ENCODE measurements at regions not wholly inside any gene's neighbourhood (a gene's known extent, or its start where the extent isn't known, plus 50 kb on each side); places are given as distances from the start of the nearest gene placed in this dataset.
"Not testable (repeated sequence)": the region's sequence is repeated elsewhere in the genome, so short reads cannot be mapped to it uniquely, and the experiment has no call there.

DNA sequence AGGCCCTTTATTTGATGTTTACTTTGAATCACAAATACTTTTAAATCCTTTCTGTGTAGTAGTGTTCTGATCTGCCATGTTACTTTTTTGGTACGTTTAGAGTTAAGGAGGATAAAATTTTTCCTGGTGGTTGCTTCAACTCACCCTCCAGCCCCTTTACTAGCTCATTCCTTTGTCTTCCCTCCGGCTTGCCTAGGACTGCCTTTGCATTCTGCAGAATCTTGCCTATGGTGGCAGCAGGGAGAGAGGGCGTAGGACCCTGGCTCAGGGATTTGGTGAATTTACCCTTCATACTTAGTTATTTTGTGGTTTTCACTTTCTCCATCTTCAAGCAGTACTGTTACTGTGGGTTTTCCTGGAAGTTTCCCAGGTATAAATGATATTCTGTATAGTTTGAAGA, 833.5 kb downstream of the XPNPEP1 start:
- DNase-seq (ENCODE audit: missing footprints), result no peak
- intact Hi-C loops (cut with DNase I), result no loop called here
- ATAC-seq, result no peak

DNA sequence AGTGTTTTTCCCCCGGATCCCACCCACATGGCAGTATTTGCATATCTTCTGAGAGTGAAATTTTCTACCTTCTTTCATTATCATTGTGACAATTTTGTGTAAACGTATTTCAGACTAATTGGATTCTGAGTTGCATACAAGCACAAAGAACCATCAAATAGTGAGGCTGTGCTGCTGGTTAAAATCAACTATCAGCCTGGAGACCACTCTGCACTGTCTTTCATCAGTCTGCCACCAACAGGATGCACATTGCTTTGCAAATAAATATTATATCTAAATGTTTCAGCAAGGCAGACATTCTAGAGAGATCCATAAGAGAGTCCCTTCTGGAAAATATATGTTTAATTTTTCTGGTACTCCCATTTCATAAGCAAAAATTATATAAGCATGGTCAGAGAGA, 851.8 kb downstream of the XPNPEP1 start:
- ATAC-seq, result no peak
- DNase-seq (ENCODE audit: missing footprints), result no peak
- intact Hi-C loops (cut with DNase I), result no loop called here

DNA sequence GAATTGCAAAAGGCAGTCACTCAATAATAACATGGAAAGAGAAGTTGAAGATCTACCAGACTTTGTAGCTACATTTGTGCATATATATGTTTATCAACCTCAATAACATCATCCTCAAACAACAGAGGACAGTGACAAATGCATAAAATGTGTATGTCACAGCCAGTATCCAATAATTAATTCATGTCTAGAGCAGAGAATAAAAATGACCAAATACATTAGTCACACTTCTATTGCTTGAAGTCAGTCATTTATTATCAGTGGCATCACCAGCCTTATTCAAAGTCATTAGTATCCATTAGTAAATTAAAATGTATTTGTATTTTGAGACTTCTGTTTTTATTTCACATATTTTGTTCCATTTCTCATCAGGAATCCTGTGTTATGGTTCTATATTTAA, 852.8 kb downstream of the XPNPEP1 start:
- intact Hi-C loops (cut with DNase I), result no loop called here
- DNase-seq (ENCODE audit: missing footprints), result no peak
- no peak for ATAC-seq

DNA sequence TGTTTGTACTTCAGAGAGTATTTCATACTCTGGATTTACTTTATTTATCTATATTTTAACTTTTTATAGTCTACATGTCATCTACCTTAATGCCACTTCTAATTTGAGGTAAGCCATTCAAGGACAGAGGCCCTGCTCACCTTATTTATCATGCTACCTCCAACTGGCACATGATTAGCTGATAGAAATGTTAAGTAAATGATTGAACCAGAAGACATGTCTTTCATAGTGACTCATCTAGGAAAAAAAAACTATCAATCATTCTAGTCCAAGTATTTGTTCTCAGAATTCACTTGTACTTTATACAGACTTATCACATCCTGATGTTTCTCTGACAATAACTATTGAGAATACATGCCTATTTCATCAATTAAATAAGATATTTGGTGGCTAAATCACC, 856.3 kb downstream of the XPNPEP1 start:
- no peak for ATAC-seq
- DNase-seq (ENCODE audit: missing footprints), result no peak
- intact Hi-C loops (cut with DNase I), result no loop called here

DNA sequence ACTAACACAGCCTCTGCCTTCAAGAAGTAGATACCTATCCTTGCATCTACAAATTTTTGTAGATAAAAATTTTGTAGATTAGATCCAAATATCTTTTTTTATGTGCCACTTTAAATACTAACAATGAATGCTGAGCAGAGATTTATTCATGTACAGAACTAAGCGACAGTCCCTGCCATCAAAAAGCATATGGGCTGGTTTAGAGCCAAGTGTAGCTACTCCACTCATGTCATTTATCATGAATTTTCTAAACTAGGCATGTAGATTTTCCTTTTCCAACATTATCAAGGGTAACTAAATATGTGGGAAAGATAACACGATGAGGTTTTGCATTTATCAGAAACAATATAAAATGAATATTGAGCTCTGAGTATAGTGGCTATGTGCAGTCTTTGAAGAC, 857.5 kb downstream of the XPNPEP1 start:
- ATAC-seq (no peak), DNase-seq (ENCODE audit: missing footprints) (no peak)
- intact Hi-C loops (cut with DNase I), result no loop called here

DNA sequence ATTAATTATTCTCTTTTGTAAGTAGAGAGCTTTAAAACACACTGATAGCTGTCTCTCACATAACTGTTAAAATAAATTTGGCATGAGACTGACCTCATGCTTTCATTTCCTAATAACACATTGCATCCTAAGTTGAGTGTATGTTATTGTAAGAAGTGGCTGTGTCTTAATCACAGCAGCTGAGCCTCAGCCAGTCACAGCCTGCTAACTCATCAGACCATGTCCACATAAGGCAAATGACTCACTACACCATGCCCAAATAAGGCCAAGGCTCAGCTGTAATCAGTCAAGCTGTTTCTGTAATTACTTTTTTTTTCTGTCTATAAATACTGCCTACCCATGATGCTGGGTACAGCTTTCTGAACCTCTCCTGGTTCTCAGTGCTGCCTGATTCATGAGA, 860.9 kb downstream of the XPNPEP1 start:
- ATAC-seq, result no peak
- intact Hi-C loops (cut with DNase I), result no loop called here

DNA sequence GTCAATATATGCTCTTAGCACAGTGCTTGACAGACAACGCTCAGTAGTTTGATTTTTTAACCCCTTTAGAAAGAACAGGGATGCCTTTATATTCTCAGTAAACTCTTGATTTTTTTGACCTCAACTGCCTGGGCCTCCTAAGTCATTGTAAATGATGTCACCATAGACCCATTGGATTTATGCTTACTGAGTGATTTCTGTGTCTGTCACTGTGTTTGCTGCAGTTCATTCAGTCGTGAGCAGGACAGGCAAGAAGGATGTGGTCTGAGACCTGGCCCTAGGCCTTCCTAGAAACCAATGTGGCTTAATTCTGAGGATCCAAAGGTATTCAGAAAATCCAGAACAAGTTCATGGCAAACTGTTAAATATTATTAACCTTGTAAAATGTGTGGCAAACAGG, 868.1 kb downstream of the XPNPEP1 start:
- no peak for ATAC-seq
- DNase-seq (ENCODE audit: missing footprints), result no peak
- intact Hi-C loops (cut with DNase I), result no loop called here

More for the DNA sequence above, 860.9 kb downstream of the XPNPEP1 start:
- no peak for DNase-seq (ENCODE audit: missing footprints)

DNA sequence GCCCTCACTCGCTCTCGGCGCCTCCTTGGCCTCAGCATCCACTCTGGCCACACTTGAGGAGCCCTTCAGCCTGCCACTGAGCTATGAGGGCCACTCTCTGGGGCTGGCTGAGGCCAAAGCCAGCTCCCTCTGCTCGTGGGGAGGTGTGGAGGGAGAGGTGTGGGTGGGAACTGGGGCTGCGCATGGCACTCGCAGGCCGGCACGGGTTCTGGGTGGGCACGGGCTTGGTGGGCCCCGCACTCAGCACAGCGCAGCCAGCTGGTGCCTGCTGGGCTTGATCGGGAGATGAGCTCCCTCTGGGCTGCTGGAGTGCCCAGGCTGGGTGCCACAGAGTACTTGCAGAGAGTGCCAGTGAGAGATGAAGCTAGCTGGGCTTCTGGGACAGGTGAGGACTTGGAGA, 875.5 kb downstream of the XPNPEP1 start:
- intact Hi-C loops (cut with DNase I), result no loop called here
- ATAC-seq (no peak), DNase-seq (ENCODE audit: missing footprints) (no peak)

DNA sequence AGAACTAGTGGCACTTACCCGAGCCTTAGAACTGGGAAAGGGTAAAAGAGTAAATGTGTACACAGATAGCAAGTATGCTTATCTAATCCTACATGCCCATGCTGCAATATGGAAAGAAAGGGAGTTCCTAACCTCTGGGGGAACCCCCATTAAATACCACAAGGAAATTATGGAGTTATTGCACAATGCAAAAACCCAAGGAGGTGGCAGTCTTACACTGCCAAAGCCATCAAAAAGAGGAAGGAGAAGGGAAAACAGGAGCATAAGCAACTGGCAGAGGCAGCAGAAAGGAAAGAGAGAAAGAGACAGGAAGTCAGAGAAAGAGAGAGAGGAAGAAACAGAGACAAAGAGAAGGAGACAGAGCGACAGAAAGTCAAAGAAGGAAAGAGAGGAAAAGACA, 876.9 kb downstream of the XPNPEP1 start:
- DNase-seq (ENCODE audit: missing footprints); intact Hi-C loops (cut with DNase I); ATAC-seq: not testable (repeated sequence)

DNA sequence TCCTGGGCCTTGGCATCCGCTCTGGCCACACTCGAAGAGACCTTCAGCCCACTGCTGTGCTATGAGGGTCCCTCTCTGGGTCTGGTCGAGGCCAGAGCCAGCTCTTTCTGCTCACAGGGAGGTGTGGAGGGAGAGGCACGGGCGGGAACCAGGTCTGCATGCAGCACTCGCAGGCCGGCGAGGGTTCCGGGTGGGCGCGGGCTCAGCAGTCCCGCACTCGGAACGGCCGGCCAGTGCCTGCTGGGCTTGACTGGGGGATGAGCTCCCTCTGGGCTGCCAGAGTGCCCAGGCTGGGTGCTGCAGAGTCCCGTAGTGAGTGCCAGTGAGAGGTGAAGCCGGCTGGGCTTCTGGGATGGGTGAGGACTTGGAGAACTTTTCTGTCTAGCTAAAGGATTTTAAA, 882.7 kb downstream of the XPNPEP1 start:
- ATAC-seq, result no peak
- intact Hi-C loops (cut with DNase I), result no loop called here
- no peak for DNase-seq (ENCODE audit: missing footprints)

DNA sequence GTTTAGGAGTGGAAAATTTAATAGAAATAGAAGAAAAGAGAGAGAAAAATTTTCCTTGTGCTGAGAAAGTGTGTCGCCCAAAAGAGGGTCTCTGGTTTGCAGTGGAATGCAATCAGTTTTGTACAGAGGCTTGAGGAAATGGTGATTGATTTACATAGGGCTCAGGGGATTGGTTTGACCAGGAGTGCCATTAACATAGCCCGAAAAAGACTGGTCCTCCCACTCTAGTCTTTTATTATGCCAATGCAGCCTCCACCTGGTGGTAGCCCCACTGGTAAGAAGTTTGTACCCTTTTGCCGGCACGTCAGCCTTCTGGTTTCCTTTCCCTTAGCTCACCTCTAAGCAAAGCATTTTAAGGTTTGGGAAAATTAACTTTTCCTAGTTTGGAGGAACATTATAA, 885.3 kb downstream of the XPNPEP1 start:
- intact Hi-C loops (cut with DNase I), result no loop called here
- DNase-seq (ENCODE audit: missing footprints) (no peak), ATAC-seq (no peak)

DNA sequence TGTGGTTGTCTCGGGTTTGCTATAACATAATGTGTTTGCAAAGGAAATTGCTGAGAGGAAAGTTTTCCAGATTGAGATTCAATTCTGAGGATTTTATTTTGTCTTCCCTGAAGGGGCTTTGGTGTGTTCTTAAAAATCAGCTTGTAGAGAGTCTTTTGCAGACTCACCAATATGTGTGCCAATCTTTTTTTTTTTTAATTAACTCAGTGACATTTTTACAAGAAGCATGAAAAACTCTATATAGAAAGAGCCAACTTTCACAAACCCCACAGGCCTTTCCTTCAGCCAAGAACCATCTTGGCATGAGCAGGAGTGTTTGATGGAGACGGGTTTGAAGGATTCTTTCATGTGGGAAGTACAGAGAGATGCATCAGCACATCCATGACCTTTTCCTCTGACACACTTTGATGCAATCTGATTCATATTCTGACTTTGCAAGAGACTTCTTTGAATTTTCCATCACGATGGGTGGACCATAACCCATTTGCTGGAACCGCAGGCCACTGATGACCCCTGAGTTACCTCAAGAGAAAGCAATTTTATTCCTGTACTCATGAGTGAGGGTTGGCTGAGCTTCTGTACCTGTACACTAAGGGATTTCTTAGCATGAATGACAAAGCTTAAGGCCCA, 892.6 kb downstream of the XPNPEP1 start:
- ATAC-seq, result no peak
- intact Hi-C loops (cut with DNase I), result no loop called here

DNA sequence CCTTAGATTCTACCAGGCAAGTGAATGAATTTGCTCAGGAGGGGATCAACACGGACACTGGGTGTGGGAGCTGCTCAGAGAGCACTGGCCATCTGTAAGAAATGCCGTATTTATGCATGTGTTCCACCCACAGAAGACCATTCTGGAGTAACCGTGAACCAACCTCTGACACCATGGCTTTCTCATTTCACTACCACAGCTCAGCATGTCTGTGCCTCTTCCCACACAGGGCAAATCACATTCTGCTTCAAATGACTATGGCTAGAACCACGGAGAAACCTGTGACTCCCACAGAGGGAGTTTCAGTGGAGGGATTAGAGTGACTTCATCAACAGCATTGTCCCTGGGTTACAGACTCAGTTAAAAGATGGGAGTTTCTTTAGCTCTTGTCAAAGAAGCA, 893.4 kb downstream of the XPNPEP1 start:
- no peak for ATAC-seq
- intact Hi-C loops (cut with DNase I), result no loop called here
- no peak for DNase-seq (ENCODE audit: missing footprints)

More for the DNA sequence above, 892.6 kb downstream of the XPNPEP1 start:
- no peak for DNase-seq (ENCODE audit: missing footprints)

DNA sequence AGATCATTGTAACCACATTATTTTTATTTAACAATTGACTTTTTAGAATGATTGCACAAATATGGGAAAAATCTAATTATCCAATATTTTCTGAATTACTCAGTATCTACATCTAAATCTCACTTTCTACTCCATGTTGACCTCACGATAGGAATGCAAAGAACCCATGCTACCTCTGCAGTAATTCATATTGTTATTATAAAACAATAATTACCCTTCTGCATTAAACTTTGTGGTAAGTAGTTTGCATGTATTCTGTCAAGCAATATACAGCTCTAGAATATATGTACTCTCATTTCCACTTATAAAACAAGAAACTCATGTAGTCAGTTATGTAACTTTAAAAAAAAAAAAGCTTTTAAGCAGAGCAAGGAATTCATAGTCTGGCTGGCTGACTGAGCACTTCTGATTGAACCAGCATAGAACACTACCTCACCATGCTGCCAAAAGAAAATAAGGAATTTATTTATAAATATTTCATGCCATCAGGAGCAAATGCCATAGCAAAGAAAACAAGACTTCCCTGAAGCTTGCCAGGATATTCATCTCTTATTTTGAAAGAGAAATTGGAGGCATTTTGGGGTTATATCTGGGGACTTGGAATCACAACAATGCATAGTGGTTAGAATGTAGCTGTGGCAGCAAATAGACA, 895.7 kb downstream of the XPNPEP1 start:
- intact Hi-C loops (cut with DNase I), result no loop called here
- ATAC-seq (no peak), DNase-seq (ENCODE audit: missing footprints) (no peak)

DNA sequence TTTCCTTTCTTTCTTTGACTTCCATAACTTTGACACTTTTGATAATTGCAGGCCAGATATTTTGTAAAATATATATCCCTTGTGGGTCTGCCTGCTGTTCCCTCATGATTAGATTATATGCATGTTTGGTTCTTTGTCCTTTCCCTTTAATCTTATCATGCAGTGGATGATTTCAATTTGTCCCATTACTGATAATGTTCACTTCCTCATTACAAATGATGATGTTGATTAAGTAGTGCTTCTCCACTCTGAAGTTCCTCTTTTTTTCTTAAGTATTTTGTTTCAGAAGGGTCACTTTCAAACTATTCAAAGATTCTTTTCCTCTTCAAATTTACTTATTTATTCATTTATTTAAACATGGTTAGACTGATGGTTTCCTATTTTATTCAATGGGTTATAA, 898.1 kb downstream of the XPNPEP1 start:
- intact Hi-C loops (cut with DNase I), result no loop called here
- ATAC-seq, result no peak
- no peak for DNase-seq (ENCODE audit: missing footprints)

DNA sequence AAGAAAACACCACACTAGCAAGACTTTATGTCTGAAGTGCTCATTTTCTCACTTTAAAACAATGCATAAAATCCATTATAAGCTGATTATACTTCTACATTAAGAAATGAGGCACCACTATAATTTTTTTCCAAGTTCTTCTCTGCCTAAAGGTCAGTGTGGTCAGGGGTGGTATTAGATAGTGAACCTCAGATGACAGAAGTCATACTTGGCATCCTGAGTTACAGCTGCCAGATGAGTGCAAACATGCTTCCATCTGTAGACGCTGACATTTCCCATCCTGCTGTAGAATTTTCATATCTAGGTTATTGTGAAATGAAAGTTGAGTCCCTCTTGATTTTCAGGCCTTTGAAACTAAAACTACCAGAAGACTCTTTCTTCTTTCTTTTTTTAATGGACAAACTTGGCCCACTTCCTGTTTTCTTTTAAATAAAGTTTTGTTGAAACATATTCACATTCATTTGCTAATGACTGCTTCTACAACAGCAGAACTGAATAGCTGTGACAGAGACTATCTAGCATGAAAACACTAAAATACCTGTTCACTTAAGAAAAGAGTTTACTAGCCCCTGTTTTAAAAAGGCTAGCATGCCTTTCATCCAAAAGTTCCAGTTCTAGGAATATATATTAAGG, 900.8 kb downstream of the XPNPEP1 start:
- intact Hi-C loops (cut with DNase I), result no loop called here
- DNase-seq (ENCODE audit: missing footprints), result no peak
- ATAC-seq, result no peak

DNA sequence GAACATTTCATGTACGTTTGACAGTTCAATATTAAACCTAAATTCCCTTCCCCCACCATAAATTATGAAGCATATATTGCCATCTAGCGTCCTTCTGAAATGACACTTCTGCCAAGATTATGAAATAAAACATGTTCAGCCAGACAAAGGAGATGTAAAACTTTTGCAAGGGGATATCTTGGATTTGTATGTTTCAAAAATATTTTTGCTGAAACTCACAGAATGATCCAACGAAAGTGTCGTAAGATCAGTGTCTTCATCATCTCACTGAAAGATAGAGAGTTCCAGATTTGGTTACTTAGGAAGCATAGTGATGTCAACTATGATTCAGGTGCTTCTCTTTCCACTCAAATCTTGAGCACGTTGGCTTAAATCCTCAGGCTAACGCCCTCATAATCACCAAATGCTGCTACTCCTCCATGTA, 904.3 kb downstream of the XPNPEP1 start:
- ATAC-seq (no peak), DNase-seq (ENCODE audit: missing footprints) (no peak)
- intact Hi-C loops (cut with DNase I), result no loop called here

DNA sequence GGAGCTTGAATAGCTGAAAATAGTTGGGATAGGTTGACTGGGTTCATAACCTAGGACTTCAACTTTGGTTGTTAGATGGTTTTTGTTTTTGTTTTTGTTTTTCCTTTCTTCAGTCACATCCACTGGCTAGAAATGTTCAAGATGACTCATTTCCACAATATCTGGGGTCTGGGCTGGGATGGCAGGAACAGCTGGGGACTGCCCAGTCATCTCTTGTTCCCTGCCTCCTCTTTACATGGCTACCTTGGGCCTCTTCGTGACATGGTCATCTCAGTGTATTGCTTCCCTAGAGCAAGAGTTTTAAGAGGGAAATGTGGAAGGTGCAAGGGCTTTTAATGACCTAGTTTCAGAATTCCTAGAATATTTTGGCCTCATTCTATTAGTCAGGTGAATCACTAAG, 915.8 kb downstream of the XPNPEP1 start:
- DNase-seq (ENCODE audit: missing footprints) (no peak), ATAC-seq (no peak)
- intact Hi-C loops (cut with DNase I), result no loop called here

DNA sequence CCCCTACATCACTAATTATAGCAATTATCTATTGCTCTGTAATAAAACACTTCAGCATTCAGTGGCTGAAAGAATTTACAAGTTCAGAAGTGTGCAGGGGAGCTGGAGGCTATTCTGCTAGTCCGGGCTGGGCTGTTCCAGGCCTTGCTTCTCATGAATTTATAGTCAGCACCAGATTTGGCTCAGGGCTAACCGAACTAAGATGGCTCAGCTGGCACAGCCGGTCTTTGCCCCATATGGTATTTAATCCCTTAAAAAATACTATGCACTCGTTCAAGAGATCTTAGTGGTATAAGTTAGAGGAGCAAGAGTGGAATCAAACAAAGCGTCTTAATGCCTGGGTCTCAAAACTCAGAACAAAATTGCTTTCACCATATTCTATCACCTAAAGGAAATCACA, 932.9 kb downstream of the XPNPEP1 start:
- intact Hi-C loops (cut with DNase I), result no loop called here
- DNase-seq (ENCODE audit: missing footprints), result no peak
- no peak for ATAC-seq

DNA sequence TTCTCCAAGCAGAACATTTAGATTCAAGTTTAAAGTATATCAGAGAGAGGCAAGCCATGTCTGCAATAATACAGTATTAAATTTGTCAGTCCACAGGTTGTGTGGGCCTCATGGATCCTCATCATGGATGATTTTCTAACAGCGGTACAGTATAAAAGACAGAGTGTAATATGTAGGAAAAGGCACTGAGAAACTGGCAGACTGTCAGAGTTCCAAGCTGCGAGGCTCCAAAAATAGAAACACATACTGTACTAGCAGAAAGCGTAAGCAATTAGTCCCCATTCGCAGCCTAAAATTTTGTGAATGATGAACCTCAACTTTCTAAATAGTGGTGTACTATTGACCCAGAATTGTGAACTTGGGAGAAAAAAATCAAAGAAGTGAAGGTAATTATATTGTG, 933.3 kb downstream of the XPNPEP1 start:
- no peak for ATAC-seq
- intact Hi-C loops (cut with DNase I), result no loop called here

DNA sequence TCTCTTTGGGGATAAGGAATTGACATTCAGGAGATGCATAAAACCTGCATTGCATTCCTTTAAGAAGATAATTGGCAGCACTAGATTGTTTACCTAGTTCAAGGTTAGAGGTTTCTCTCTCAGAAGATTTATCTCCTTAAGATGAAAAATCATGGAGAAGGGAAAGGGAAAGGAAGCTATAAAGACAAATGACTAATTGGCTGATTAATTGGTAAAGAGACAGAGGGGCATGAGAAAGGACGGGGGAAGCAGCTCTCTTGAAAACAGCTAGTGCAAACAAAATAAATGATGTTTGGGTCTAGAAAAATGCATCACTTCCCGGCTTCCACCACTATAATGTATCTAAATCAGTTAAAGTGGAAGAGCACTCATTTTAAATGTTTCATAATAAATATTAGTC, 941.2 kb downstream of the XPNPEP1 start:
- DNase-seq (ENCODE audit: missing footprints), result no peak
- intact Hi-C loops (cut with DNase I), result no loop called here
- no peak for ATAC-seq

More for the DNA sequence above, 933.3 kb downstream of the XPNPEP1 start:
- no peak for DNase-seq (ENCODE audit: missing footprints)

Measured in Right ventricle myocardium inferior (tissue), 1 donor.